HG03439 (cell line): ENCODE measurements at regions not wholly inside any gene's neighbourhood (a gene's known extent, or its start where the extent isn't known, plus 50 kb on each side); places are given as distances from the start of the nearest gene placed in this dataset.
"Not testable (repeated sequence)": the region's sequence is repeated elsewhere in the genome, so short reads cannot be mapped to it uniquely, and the experiment has no call there.

Experiments
- ATAC-seq: cut with Tn5 transposase; IDR thresholded peaks from one replicate; pipeline ENCODE4 v1.9.1; 2021; ENCODE audit warnings: mild to moderate bottlenecking, moderate library complexity; ENCODE audit not compliant: unreplicated experiment

- ATAC-seq = no peak
Measured at GRCh38 chr4:31148990-31149389, 428.8 kb downstream of the PCDH7 start.

- no peak for ATAC-seq
Measured at GRCh38 chr4:31156221-31156620, 436.1 kb downstream of the PCDH7 start.

DNA sequence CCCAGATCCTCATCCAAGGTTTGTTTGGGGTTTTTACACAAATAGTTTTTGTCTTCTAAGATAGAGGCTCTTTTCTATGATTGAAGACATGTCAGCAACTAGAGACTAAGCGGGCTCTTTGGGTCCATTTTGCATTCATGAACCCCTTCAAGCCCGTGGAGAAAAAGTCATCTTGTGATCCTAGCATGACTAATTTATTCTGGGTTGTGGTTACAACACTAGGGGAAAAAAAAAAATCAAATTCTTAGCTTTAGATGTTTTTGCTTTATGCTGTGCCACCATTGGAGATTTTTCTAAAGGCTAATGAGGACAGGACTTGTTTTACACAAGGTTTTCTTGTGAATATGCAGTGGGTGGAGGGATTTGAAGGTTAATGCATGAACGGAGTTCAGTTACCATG, 440.0 kb downstream of the PCDH7 start:
- no peak for ATAC-seq

DNA sequence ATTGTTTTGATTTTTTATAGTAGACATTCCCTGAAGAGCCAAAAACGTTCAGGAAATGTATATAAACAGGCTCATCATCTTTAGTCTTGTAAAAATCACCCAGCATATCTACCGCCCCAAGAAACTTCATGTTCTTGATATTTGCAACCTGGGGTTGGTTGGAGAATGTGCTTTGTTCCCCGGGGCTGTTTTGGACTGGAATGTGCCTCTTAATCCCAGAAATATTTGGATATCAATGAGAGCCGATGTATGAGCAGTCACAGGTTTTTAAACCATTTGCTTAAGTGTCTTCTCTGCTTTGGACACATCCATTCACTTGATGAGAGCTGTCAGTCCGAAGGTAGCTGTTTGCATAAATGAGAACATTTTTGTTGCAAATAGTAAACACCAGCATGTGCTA, 449.7 kb downstream of the PCDH7 start:
- ATAC-seq = no peak

DNA sequence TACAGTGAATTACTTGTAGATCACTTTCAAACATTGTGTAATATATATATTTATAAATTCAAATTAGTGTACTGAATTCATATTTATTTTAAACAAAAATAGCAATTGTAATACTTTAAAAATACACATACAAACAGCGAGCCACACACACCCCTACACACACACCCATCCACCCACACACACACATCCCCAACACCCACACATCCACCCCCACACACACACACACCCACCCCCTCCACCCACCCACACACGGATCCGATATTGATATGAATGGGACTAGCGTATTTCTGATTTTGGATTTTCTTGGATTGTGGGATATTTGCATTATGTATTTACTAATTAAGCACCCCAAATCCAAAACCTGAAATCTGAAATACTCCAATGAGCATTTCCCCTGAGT, 451.2 kb downstream of the PCDH7 start:
- no peak for ATAC-seq

- ATAC-seq = no peak
Measured at GRCh38 chr4:31175242-31175910, 455.2 kb downstream of the PCDH7 start.

DNA sequence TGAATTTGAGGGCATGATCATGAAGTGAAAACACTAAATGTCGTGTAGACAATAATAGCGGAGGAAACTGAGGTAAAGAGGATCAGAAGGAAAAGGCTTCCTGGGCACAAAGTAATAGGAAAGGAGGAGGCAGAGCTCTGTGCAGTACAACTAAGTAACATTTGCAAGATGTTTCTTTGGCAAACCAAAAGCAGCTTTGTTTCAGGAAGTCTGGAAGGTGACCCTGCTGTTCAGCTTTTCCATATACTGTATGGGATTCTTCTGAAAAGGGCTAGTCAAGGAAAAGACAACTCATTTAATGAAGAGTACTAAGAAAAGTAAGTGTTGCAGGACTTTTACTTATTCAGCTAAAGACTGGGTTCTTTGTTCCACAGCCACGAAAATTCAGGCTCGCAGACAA, 463.1 kb downstream of the PCDH7 start:
- no peak for ATAC-seq

GRCh38 chr4:31185014-31185585, 464.9 kb downstream of the PCDH7 start:
- ATAC-seq = no peak

- ATAC-seq = no peak
Measured at GRCh38 chr4:31187979-31188378, 467.8 kb downstream of the PCDH7 start.

DNA sequence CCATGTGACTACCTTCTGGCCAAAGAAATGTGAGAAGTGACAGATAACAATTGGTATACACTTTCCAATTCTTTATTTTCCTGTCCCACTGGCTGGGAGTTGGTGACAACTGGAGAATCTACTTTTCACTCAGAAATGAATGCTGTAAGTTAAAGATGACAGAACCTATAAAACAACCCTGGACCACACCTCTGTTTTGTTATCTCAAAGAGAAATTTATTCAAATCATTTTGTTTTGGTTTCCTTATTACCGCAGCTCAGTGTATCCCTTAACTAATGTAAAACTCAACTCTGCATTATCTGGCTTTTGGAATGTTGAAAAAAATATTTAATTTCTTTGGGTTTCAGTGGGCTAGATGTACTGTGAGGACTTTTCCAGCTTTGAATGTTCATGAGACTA, 469.8 kb downstream of the PCDH7 start:
- ATAC-seq = no peak

GRCh38 chr4:31190671-31191070, 470.5 kb downstream of the PCDH7 start:
- no peak for ATAC-seq

GRCh38 chr4:31192341-31192740, 472.2 kb downstream of the PCDH7 start:
- no peak for ATAC-seq

DNA sequence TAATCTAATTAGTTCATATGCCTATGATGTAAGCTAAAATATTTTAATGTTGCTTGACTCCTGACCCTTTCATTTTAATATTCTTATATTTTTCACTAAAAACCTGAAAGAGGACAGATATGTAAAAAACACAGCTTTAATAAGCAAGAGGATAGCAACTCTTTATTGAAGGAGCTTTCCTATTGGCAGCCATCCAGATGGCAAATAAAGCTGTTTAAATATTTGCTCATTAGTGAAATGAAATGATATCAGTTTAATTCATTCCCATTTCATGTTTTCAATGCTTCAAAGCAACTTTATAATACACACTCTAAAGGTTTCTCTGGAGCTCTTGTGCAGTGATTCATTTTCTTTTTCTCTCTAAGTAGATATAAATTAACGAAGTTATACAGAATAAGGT, 473.4 kb downstream of the PCDH7 start:
- ATAC-seq = no peak

DNA sequence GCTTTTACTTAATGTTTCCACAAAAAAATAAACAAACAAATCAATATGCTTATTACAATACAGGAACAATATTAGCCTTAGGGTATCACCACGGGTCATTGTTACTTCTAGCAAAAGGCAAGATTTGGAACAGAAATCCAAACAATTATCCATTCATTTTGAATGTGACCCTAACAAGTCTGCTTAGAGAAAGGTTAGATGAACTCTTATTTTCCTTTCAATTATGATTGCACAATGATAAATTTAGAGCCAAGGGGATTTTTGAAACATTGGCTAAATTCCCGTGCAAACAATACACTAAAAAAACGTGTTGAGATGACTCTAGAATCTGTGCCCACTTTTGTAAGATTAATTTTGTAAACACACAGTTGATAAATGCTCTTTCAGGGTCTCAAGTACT, 474.7 kb downstream of the PCDH7 start:
- ATAC-seq = no peak

GRCh38 chr4:31199644-31200043, 479.5 kb downstream of the PCDH7 start:
- ATAC-seq = no peak

DNA sequence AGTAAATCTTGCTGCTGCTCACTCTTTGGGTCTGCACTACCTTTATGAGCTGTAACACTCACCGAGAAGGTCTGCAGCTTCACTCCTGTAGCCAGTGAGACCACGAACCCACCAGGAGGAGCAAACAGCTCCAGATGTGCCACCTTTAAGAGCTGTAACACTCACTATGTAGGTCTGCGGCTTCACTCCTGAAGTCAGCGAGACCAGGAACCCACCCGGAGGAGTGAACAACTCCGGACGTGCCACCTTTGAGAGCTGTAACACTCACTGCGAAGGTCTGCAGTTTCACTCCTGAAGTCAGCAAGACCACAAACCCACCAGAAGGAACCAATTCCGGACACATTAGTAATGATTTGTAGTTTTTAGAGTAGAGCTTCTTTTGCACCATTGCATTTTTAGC, 481.9 kb downstream of the PCDH7 start:
- ATAC-seq = not testable (repeated sequence)

- no peak for ATAC-seq
Measured at GRCh38 chr4:31204874-31205273, 484.7 kb downstream of the PCDH7 start.

DNA sequence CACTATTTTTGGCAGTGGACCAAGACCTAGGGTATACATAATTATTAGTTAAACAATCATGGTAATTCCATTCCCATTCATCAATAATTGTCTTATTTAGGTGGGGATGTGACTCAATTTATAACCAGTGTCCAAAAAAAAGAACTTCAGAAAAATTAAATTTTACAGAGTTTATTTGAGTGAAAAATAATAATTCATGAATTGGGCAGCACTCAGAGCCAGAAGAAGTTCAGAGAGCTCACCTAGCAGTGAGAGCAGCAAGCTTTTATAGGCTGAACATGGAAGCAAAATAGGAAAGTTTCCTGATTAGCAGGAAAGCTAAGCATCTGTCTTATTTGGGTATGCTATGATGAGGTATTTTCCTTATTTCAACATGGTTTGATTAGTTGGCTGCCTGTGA, 500.8 kb downstream of the PCDH7 start:
- ATAC-seq = no peak

- no peak for ATAC-seq
Measured at GRCh38 chr4:31228068-31228467, 507.9 kb downstream of the PCDH7 start.

GRCh38 chr4:31230594-31230993, 510.4 kb downstream of the PCDH7 start:
- ATAC-seq = no peak

DNA sequence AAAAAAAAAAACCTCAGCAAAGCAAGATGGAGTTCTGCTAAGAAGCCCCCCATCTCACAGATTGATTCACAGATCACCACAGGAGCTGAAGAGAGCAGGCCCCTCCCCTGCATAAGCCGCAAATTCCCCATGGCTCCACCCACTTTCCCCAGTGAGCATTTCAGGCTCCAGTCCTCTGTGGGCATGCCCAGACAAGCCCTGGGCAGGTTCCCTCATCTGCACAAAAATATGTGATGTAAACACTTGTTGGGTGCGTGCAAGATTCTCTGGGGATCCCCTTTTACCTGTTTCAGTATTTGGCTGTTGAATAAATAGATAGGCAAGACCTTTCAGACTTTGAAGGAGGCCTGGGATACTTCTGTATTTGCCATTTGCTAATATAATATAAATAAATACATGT, 514.3 kb downstream of the PCDH7 start:
- peak; percentile 69 for ATAC-seq

DNA sequence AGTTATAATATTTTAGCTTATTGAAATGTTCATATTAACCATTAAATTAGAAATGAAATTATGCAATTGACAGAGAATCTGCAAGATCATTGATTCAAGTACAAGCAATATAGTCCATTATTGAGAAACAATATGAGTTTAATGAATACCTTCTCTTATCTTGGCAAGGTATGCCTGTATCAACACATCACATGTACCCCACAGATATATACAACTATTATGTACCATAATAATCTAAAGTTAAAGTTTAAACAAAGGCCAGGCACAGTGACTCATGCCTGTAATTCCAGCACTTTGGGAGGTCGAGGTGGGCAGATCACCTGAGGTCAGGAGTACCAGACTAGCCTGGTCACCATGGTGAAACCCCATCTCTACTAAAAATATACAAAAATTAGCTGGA, 514.7 kb downstream of the PCDH7 start:
- ATAC-seq = no peak

DNA sequence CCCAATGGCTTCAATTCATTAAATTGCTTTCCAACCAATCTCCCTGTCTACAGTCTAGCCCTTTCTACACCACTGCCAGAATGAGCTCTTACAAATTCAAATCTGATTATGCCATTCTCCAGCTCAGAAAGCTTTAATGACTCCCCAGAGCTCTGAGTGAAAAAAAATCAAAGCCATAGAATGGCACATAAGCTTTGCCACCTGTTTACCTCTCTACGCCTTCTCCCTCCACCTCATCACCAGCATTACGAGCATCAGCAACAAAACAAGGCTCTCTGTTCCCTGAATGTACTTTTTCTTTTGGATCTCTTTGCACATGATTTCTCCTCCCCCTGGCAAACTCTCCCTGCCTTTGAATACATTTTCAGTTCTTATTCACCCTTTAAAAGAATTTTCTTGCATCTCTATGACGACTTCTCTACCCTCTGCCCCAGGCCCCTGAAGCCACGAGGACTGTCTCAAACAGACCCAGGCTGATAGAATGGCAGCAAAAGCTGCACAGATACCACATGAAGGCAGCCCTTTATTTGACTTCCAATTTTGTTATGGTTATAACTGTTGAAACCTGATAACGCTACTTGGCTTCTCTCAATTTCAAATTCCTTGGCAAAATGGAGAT, 516.0 kb downstream of the PCDH7 start:
- ATAC-seq = no peak
